Pulmonary artery endothelial cell (primary cell): ENCODE measurements at regions not wholly inside any gene's neighbourhood (a gene's known extent, or its start where the extent isn't known, plus 50 kb on each side); places are given as distances from the start of the nearest gene placed in this dataset.

ENCODE experiments used
- DNase-seq: peaks from one replicate; pipeline ENCODE4 v3.0.0-alpha.2; 2011; ENCODE audit warnings: low read depth, low spot score

GRCh38 chr5:126348855-126349635, 74.2 kb upstream of the GRAMD2B start:
- no peak for DNase-seq

GRCh38 chr5:126351153-126351552, 72.1 kb upstream of the GRAMD2B start:
- no peak for DNase-seq

GRCh38 chr5:126354012-126354857, 69.0 kb upstream of the GRAMD2B start:
- no peak for DNase-seq

GRCh38 chr5:126354858-126355731, 68.1 kb upstream of the GRAMD2B start:
- no peak for DNase-seq

- no peak for DNase-seq
Measured at GRCh38 chr5:126355940-126356339, 67.3 kb upstream of the GRAMD2B start.

- no peak for DNase-seq
Measured at GRCh38 chr5:126357585-126358342, 65.4 kb upstream of the GRAMD2B start.

- DNase-seq: no peak
Measured at GRCh38 chr5:126358525-126358924, 64.7 kb upstream of the GRAMD2B start.

GRCh38 chr5:126359884-126360283, 63.3 kb upstream of the GRAMD2B start:
- no peak for DNase-seq

- no peak for DNase-seq
Measured at GRCh38 chr5:126360467-126360866, 62.7 kb upstream of the GRAMD2B start.

GRCh38 chr5:126363658-126364057, 59.6 kb upstream of the GRAMD2B start:
- no peak for DNase-seq

GRCh38 chr5:126364206-126364902, 58.9 kb upstream of the GRAMD2B start:
- no peak for DNase-seq

- DNase-seq: no peak
Measured at GRCh38 chr5:126365446-126366198, 57.6 kb upstream of the GRAMD2B start.

- DNase-seq: no peak
Measured at GRCh38 chr5:126366199-126366560, 57.0 kb upstream of the GRAMD2B start.

- no peak for DNase-seq
Measured at GRCh38 chr5:126368239-126368812, 54.9 kb upstream of the GRAMD2B start.

GRCh38 chr5:126369083-126369482, 54.1 kb upstream of the GRAMD2B start:
- no peak for DNase-seq

- DNase-seq: no peak
Measured at GRCh38 chr5:126369995-126370731, 53.0 kb upstream of the GRAMD2B start.

- DNase-seq: no peak
Measured at GRCh38 chr5:126370796-126371718, 52.2 kb upstream of the GRAMD2B start.
